A673 (cell line): ENCODE measurements at regions not wholly inside any gene's neighbourhood (a gene's known extent, or its start where the extent isn't known, plus 50 kb on each side); places are given as distances from the start of the nearest gene placed in this dataset.

Experiments
- BruUV-seq: library from RNA; stranded (reverse); fragments of 400-500 nt; replicated peaks from 2 replicates; lab custom pipeline; 2021; lab: Mats Ljungman, UMichigan
- CTCF ChIA-PET: fragments of 300-600 bp; sonication (Branson Sonifier 250); formaldehyde crosslinking; loops from one replicate; lab custom pipeline; 2022; ENCODE audit warnings: antibody characterized with exemption; lab: Charles Lee
- POLR2A ChIA-PET: fragments of 300-600 bp; sonication (Branson Sonifier 250); formaldehyde crosslinking; loops from one replicate; lab custom pipeline; 2022; ENCODE audit warnings: antibody characterized with exemption; ENCODE audit not compliant: low non-redundant PET; lab: Charles Lee
- DNase-seq: peaks from one replicate; pipeline ENCODE4 v3.0.0-alpha.2; 2015; ENCODE audit warnings: low spot score
- H3K27ac ChIP-seq: fragments of 200-600 bp; sonication (generic); 2 replicates; pipeline ENCODE4 v1.5.1; 2016; ENCODE audit warnings: mixed run types, low read depth, mild to moderate bottlenecking, mixed read lengths, antibody characterized with exemption, low read length; ENCODE audit not compliant: poor library complexity, severe bottlenecking
- H3K27me3 ChIP-seq: fragments of 200-600 bp; sonication (generic); replicated peaks from 2 replicates; pipeline ENCODE4 v1.6.1; 2017; ENCODE audit warnings: mixed run types, low read depth, mild to moderate bottlenecking, mixed read lengths, antibody characterized with exemption, low read length; ENCODE audit not compliant: insufficient read depth, poor library complexity
- H3K36me3 ChIP-seq: fragments of 200-600 bp; sonication (generic); 2 replicates; pipeline ENCODE4 v1.6.1; 2016; ENCODE audit warnings: mixed run types, mild to moderate bottlenecking, mixed read lengths, antibody characterized with exemption, low read length; ENCODE audit not compliant: insufficient read depth, poor library complexity, severe bottlenecking
- H3K4me1 ChIP-seq: fragments of 200-600 bp; sonication (generic); 2 replicates; pipeline ENCODE4 v1.6.1; 2017; ENCODE audit warnings: mixed run types, mild to moderate bottlenecking, mixed read lengths, antibody characterized with exemption, low read length; ENCODE audit not compliant: insufficient read depth, poor library complexity, severe bottlenecking
- H3K4me3 ChIP-seq: fragments of 200-600 bp; sonication (generic); 2 replicates; pipeline ENCODE4 v1.5.1; 2016; ENCODE audit warnings: low read depth, mixed run types, mild to moderate bottlenecking, mixed read lengths, low read length; ENCODE audit not compliant: poor library complexity, severe bottlenecking
- H3K9me3 ChIP-seq: fragments of 200-600 bp; sonication (generic); 2 replicates; pipeline ENCODE4 v1.6.1; 2016; ENCODE audit warnings: mixed run types, low read depth, mild to moderate bottlenecking, mixed read lengths, antibody characterized with exemption, low read length; ENCODE audit not compliant: poor library complexity, severe bottlenecking
- EZH2 ChIP-seq: fragments of 200-600 bp; sonication (generic); IDR thresholded peaks from 2 replicates; pipeline ENCODE4 v1.6.1; 2017; ENCODE audit warnings: borderline replicate concordance, low read depth, mild to moderate bottlenecking, mixed read lengths, antibody characterized with exemption, low read length; ENCODE audit not compliant: poor library complexity, severe bottlenecking
- intact Hi-C: fragments of 100-400 bp; cut with micrococcal nuclease; formaldehyde crosslinking; loops from one replicate; pipeline ENCODE4 v1.10.0; 2022; ENCODE audit not compliant: unreplicated experiment
- TF ChIP-seq, protein P1 (sequence below): fragments of 300-800, 200-600 bp; sonication (generic); conservative IDR thresholded peaks from 2 replicates; pipeline ENCODE4 v1.5.1; 2017; ENCODE audit warnings: low read depth, mild to moderate bottlenecking, antibody characterized with exemption, low read length, moderate library complexity, mixed read lengths

DNA sequence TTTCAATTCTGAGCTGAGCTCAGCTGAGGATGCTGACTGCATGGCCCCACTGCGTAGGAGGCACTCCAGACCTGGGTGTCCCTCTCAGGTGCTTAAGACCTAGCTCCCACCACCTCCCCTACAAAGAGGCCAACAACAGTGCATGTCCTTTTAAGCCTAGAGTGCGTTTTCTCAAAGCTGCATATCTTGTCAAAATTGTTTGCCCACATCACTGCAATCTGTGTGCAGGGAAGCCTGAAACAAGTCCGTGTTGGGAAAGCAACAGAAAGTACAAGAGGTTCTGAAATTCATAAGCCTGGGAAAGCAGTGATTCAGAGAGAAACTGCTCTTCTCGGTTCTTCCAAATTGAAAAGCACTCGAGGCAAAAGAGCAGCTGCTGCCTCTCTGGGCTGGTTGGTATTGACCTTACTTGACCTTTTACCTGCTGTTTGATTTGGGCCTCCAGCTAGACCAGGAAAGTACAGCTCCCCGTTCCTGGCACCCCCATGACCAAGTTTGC lies 238.4 kb downstream of the NR2F1-AS1 start:
- H3K4me3 ChIP-seq = no peak overlapping the region
- no peak for DNase-seq
- ChIA-PET CTCF (no interaction called here), POLR2A (no interaction called here)
- H3K9me3 ChIP-seq = no peaks in the 10 kb centered on the region
- no peaks in the 10 kb centered on the region for H3K27me3 ChIP-seq
- BruUV-seq = no TSS peak
- intact Hi-C loops = no loop called here
- TF ChIP-seq EZH2 = no peak
- TF ChIP-seq, protein P1, sequence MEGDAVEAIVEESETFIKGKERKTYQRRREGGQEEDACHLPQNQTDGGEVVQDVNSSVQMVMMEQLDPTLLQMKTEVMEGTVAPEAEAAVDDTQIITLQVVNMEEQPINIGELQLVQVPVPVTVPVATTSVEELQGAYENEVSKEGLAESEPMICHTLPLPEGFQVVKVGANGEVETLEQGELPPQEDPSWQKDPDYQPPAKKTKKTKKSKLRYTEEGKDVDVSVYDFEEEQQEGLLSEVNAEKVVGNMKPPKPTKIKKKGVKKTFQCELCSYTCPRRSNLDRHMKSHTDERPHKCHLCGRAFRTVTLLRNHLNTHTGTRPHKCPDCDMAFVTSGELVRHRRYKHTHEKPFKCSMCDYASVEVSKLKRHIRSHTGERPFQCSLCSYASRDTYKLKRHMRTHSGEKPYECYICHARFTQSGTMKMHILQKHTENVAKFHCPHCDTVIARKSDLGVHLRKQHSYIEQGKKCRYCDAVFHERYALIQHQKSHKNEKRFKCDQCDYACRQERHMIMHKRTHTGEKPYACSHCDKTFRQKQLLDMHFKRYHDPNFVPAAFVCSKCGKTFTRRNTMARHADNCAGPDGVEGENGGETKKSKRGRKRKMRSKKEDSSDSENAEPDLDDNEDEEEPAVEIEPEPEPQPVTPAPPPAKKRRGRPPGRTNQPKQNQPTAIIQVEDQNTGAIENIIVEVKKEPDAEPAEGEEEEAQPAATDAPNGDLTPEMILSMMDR = no peak
- H3K4me1 ChIP-seq = no peaks in the 10 kb centered on the region
- H3K27ac ChIP-seq = no peak overlapping the region
- no peaks in the 10 kb centered on the region for H3K36me3 ChIP-seq

DNA sequence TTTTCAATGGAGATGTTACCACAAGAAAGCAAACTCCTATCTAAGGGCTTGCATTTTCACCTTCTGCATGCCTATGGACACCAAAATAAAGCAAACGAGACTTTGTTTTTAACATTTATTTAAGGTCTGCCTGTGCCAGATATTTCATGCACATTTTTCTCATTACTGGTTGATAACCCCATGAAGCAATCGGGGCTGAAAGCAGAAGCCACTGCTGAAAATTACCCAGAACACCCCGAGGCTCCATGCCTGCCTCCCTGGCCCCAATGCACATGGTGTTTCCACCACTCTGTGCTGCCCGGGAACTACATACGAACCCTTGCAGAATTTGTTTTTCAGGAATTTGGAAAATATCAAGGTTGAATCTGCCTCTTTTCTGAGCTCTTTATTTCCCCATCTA lies 240.1 kb downstream of the NR2F1-AS1 start:
- ChIA-PET CTCF (no interaction called here), POLR2A (no interaction called here)
- no peaks in the 10 kb centered on the region for H3K9me3 ChIP-seq
- TF ChIP-seq EZH2 = no peak
- TF ChIP-seq, protein P1 = no peak
- H3K4me3 ChIP-seq = no peak overlapping the region
- H3K4me1 ChIP-seq = no peaks in the 10 kb centered on the region
- H3K27ac ChIP-seq = no peak overlapping the region
- H3K27me3 ChIP-seq = no peaks in the 10 kb centered on the region
- no peak for DNase-seq
- H3K36me3 ChIP-seq = no peaks in the 10 kb centered on the region
- intact Hi-C loops = no loop called here
- no TSS peak for BruUV-seq

DNA sequence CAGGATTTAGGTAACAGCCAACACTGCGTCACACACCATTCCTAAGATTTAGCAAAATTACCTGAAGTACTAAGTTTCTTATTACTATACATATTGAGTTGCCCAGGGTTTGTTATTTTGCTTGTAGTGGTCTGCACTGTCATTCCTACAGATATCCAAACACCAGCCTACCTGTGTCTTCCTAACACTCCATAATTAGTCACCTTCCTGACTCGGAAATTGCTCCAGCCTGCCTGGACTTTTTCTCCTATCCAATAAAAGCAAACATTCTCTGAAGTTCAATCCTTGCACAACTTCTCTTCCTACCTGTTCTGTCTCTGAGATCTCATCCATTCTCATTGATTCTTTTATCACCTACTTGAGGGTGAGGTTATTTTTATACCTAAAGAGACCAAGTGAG lies 243.9 kb downstream of the NR2F1-AS1 start:
- no peak overlapping the region for H3K4me3 ChIP-seq
- H3K4me1 ChIP-seq = no peaks in the 10 kb centered on the region
- no peaks in the 10 kb centered on the region for H3K27me3 ChIP-seq
- intact Hi-C loops = no loop called here
- H3K36me3 ChIP-seq = no peaks in the 10 kb centered on the region
- BruUV-seq = no TSS peak
- H3K9me3 ChIP-seq = no peaks in the 10 kb centered on the region
- no peak for TF ChIP-seq EZH2
- TF ChIP-seq, protein P1 = no peak
- POLR2A ChIA-PET = no interaction called here
- CTCF ChIA-PET = no interaction called here
- no peak overlapping the region for H3K27ac ChIP-seq
- no peak for DNase-seq
